Mucosa of descending colon (tissue), 3 donors: ENCODE measurements at regions not wholly inside any gene's neighbourhood (a gene's known extent, or its start where the extent isn't known, plus 50 kb on each side); places are given as distances from the start of the nearest gene placed in this dataset.

Experiments used
- ATAC-seq: fragments of 200-7000 bp; cut with Tn5 transposase; one replicate; pipeline ENCODE4 v1.9.1; 2020; ENCODE audit warnings: mild to moderate bottlenecking, moderate library complexity
- DNase-seq, 3 donors: peaks; one replicate each; pipeline ENCODE4 v3.0.0-alpha.2; 2020
- H3K36me3 ChIP-seq: fragments of 200-600 bp; one replicate; pipeline ENCODE4 v1.8.0; 2021; ENCODE audit warnings: low read depth, mild to moderate bottlenecking
- H3K4me1 ChIP-seq: fragments of 200-600 bp; one replicate; pipeline ENCODE4 v1.8.0; 2021; ENCODE audit warnings: low read depth, mild to moderate bottlenecking
- H3K4me3 ChIP-seq: fragments of 200-600 bp; one replicate; pipeline ENCODE4 v1.8.0; 2021; ENCODE audit warnings: mild to moderate bottlenecking
- H3K9me3 ChIP-seq: fragments of 200-600 bp; one replicate; pipeline ENCODE4 v1.8.0; 2021; ENCODE audit warnings: mild to moderate bottlenecking
- intact Hi-C, 2 donors: fragments of 100-400 bp; cut with DNase I in 1 of 2; cut with micrococcal nuclease in 1 of 2; formaldehyde crosslinking; loops; one replicate each; pipeline versions ENCODE4 v1.11.0 to v1.11.1; 2022; cut with DNase I, micrococcal nuclease
- TF ChIP-seq, protein P1 (sequence below): fragments of 200-600 bp; IDR thresholded peaks from one replicate; pipeline ENCODE4 v1.8.0; 2022; ENCODE audit warnings: antibody characterized with exemption, mild to moderate bottlenecking
- donor health status: DM: no; HTN: no; CAD: no; lungs with moderate emphysema.
- donor health status: DM: no; HTN: no; CAD: no.
- donor health status: DM: no; HTN: yes; CAD: no.

DNA sequence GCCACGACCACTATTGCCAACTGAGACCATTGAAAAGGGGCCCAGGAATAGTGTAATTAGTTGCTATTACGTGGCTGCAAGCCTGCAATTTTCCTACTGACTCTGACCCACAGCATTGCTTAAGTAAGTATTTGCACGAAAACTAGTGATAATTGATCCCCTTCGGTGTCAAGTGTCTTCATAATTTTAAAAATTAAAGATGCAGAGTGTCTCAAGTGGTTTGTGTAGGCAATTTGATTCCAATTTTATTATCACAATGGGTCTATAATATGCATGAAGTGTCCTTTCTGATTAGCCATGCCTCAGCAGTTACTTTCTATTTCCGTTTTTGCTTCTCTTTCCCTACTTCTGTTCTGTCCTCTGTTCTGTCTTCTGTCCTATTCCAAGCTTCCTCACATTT is 259.2 kb downstream of the C3orf38 start:
- no peak for ATAC-seq
- intact Hi-C loops, result no loop called here
- TF ChIP-seq, protein P1, sequence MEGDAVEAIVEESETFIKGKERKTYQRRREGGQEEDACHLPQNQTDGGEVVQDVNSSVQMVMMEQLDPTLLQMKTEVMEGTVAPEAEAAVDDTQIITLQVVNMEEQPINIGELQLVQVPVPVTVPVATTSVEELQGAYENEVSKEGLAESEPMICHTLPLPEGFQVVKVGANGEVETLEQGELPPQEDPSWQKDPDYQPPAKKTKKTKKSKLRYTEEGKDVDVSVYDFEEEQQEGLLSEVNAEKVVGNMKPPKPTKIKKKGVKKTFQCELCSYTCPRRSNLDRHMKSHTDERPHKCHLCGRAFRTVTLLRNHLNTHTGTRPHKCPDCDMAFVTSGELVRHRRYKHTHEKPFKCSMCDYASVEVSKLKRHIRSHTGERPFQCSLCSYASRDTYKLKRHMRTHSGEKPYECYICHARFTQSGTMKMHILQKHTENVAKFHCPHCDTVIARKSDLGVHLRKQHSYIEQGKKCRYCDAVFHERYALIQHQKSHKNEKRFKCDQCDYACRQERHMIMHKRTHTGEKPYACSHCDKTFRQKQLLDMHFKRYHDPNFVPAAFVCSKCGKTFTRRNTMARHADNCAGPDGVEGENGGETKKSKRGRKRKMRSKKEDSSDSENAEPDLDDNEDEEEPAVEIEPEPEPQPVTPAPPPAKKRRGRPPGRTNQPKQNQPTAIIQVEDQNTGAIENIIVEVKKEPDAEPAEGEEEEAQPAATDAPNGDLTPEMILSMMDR, result no peak

DNA sequence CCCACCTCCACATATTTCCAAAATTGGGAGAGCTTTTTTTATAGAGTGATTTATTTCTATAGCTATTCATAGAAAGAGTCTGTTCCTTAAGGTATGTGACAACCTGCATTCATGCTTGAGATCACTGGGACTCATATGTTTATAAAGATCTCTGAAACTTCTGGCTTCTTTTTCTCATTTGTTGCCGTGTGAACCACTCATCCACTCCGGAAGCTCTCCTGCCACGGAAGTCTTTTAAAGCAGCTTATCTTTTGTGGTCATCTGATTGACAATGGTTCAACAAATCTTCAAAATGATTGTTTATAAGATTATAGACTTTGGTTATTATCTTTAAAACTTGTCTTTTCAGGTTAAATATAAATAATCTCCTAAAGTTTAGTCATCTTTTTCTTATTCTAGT is 260.5 kb downstream of the C3orf38 start:
- TF ChIP-seq, protein P1, result no peak
- intact Hi-C loops, result no loop called here
- H3K36me3 ChIP-seq, result no peaks in the 10 kb centered on the region
- ATAC-seq (no peak), DNase-seq (no peak)
- no peak overlapping the region for H3K4me3 ChIP-seq
- no peaks in the 10 kb centered on the region for H3K4me1 ChIP-seq
- H3K9me3 ChIP-seq, result no peaks in the 10 kb centered on the region

More for the DNA sequence above, 259.2 kb downstream of the C3orf38 start:
- Histone ChIP-seq H3K4me3 (no peak overlapping the region), H3K36me3 (no peaks in the 10 kb centered on the region), H3K9me3 (no peaks in the 10 kb centered on the region), H3K4me1 (no peaks in the 10 kb centered on the region)
- DNase-seq, result no peak

DNA sequence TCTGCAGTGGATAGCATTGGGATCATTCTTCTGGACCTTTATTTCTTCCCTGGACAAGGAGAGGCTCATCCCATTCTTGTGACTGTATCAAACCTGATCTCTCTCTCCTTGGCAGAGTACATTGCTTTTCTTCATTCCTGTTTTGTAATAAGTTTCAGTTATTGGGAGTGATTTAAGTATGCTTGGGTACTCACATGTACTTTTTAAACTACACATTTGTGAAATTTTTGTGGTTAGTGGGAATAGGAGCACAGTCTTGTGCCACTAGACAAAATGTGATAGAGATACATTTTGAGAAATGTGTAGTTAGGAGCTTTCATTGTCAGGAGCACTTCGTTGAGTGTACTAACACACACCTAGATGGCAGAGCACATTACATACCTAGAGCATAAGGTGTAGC is 262.6 kb downstream of the C3orf38 start:
- no peaks in the 10 kb centered on the region for H3K9me3 ChIP-seq
- no peak overlapping the region for H3K4me3 ChIP-seq
- no peak for ATAC-seq
- no peaks in the 10 kb centered on the region for H3K36me3 ChIP-seq
- intact Hi-C loops, result no loop called here
- TF ChIP-seq, protein P1, result no peak
- no peak for DNase-seq
- no peaks in the 10 kb centered on the region for H3K4me1 ChIP-seq

DNA sequence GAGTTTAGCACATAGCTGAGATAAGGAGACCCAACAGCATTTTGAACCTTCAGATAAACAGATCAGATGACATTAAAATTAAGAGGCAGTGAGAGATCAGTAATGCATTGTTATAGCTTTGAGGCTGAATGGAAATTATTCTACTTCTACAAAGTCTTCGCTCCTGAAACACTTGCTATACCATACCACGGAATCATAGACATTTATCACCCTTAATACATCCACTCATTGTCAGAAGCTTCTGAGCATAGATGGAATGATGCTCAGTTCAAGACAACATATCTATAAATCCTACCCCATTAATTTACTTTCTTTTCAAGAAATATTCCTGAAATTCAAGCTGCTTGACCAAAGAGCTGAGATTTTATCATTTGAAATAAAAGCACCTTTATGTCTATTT is 266.7 kb downstream of the C3orf38 start:
- TF ChIP-seq, protein P1, result no peak
- Histone ChIP-seq H3K4me1 (no peaks in the 10 kb centered on the region), H3K36me3 (no peaks in the 10 kb centered on the region), H3K4me3 (no peak overlapping the region), H3K9me3 (no peaks in the 10 kb centered on the region)
- intact Hi-C loops, result no loop called here
- ATAC-seq, result no peak
- DNase-seq, result no peak

DNA sequence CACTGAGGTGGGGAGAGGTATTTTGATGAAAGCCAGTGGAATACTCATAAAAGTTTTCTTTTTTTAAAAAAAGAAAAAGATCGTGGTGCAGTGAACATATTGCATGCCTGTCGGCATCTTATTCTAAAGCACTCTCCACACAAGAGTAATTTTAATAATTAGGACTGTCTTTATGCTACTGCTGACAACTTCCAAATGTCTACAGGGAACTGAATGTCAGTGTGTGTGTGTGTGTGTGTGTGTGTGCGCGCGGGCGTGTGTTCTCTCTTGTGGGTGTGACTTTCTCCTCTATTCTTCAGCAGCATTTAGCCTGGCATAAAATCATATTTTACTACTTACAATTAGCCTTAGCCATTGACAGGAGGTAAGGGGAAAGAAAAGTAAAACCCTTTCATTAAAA is 268.5 kb downstream of the C3orf38 start:
- intact Hi-C loops, result no loop called here
- DNase-seq, result no peak
- Histone ChIP-seq H3K36me3 (no peaks in the 10 kb centered on the region), H3K4me1 (no peaks in the 10 kb centered on the region), H3K4me3 (no peak overlapping the region), H3K9me3 (no peaks in the 10 kb centered on the region)
- ATAC-seq, result no peak
- TF ChIP-seq, protein P1, result no peak

DNA sequence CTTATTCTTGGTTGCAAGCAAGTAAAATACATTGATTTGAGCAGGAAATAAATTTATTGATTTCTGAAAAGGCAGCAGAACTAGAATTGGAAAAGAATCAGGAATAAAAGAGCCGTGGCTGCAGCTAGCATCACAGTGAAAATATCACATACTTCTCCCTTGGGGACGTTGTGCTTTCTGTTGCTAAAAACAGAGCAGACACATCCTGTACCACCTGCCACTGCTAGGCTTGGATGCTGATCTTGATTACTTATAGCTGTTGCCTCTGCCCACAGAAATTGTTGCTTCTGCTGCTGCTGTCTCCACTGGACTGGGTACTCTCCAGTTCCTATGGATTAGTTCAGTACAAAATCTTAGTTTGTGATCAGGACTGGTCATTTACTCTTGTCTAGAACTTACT is 283.8 kb downstream of the C3orf38 start:
- TF ChIP-seq, protein P1, result no peak
- ATAC-seq, result no peak
- no peaks in the 10 kb centered on the region for H3K9me3 ChIP-seq
- no peak for DNase-seq
- no peaks in the 10 kb centered on the region for H3K4me1 ChIP-seq
- intact Hi-C loops, result no loop called here
- no peak overlapping the region for H3K4me3 ChIP-seq
- H3K36me3 ChIP-seq, result no peaks in the 10 kb centered on the region
